Amniotic stem cell (primary cell): ENCODE measurements at regions not wholly inside any gene's neighbourhood (a gene's known extent, or its start where the extent isn't known, plus 50 kb on each side); places are given as distances from the start of the nearest gene placed in this dataset.

ENCODE experiments used
- DNase-seq: peaks from one replicate; lab custom pipeline; 2025; lab: John Stamatoyannopoulos, UW

DNA sequence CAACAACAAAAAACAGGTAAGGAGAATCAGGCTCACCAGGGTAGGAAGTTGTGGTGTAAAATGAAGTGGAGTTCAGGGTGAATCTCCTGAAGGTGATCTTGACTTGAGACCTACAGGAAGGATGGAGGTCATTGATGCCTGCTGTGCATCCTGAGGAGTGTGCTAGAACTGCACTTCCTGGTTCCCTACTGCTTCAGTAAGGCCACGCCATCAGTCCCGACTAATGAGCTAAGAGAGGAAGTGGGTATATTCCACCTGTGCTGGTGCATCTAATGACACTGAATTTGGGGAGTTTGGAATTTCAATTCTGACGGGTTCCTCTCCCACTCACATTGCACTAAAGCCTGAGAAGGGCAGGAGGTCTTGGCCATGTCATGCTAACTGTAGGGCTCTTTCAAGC lies 349.3 kb upstream of the SLC14A2 start:
- no peak for DNase-seq

DNA sequence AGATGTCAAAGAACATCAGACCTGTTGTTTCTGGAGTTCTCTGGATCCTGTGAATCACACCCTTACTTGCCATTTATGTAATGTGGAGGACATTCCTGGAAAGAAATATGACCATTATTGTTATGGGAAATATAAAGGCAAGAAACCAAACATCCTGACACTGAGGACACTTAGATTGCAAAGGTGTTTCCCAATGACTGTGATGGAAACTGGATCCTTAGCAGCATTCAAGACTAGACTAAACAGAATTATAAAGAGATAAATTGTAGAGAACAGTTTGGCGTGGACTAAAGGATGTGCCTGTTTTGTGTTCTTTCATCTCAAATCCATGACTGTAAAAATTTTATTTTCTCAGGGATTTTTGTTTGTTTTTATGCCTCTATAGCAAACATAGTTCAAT lies 347.7 kb upstream of the SLC14A2 start:
- DNase-seq = no peak

DNA sequence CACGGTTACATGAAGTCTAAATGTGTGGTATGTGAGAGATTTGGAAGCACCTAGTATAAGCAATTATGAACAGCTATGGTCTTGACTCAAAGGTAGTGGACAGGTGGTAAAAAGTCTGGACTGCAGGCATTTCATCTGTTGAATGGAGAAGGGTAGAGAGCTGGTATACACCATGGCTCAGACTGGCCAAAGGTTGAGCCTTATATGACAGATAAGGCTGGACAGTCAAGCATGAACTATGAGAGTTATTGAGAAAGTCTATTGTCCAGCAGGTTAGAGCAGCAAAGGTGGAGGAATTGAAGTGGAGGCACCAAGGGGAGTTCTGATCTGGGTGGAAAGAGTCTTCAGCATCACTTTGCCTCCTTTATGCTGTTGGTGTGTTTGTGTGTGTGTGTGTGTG lies 346.7 kb upstream of the SLC14A2 start:
- no peak for DNase-seq

DNA sequence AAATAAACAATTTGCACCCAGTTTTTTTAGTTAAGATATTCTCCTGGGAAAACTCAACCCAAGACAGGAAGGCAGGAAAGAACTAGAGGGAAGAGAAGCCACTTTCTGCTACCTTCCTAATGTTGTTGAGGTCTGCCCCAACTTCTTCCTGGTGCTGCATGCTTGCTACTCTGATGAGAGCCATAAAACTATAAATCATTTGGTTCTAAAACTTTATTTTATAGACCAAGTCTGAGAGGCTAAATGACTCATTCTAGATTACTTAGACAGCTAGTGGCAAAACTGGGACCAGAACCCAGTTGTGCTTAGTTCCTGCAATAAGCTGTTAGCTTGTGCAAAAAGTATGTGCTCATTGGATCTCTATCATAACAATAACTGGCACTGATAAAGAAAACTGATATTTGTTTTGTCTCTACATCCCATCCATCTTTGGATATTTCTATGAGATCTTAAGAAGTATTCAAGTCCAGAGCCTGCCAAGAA lies 344.9 kb upstream of the SLC14A2 start:
- DNase-seq = no peak

DNA sequence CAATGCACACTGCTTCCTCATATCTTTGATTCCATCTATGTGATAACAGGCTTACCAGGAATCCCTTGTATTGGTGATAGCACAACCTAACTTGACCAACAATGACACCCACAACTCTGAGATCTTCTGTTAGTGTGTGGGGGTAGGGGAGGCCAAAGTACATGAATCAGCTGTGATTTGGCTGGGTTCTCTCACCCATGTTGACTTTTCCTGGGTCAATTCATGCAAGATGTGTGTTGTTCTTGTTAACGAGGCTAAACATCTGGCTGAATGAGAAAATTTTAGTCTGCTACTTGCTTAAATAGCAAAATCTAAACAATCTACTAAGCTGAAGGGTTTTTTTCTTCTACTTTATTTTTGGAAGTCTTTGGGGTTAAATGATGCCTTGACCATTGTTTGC lies 341.2 kb upstream of the SLC14A2 start:
- DNase-seq = no peak

- no peak for DNase-seq
Observed at GRCh38 chr18:45275367-45276113, 339.7 kb upstream of the SLC14A2 start.

- no peak for DNase-seq
Observed at GRCh38 chr18:45276878-45277277, 338.4 kb upstream of the SLC14A2 start.

DNA sequence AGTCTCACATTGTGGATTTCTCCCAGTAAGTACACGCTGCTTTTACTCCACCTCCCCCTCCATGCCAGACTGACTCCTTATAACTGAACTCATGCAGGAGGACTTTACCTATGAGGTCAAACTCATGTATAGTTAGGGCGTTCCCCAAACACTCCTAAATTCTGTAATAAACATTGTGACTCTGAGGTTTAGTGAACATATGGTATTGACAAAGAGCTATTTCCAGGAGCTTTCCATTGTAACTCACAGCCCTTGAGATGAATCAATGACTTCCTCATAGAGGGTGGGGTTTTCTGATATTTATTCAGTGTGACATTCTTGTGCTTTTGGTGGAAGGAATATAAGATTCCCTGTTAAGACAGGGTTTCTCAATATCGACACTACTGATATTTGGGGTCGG lies 337.4 kb upstream of the SLC14A2 start:
- no peak for DNase-seq

- no peak for DNase-seq
Observed at GRCh38 chr18:45280481-45281276, 334.6 kb upstream of the SLC14A2 start.

- DNase-seq = no peak
Observed at GRCh38 chr18:45282101-45282812, 333.0 kb upstream of the SLC14A2 start.

DNA sequence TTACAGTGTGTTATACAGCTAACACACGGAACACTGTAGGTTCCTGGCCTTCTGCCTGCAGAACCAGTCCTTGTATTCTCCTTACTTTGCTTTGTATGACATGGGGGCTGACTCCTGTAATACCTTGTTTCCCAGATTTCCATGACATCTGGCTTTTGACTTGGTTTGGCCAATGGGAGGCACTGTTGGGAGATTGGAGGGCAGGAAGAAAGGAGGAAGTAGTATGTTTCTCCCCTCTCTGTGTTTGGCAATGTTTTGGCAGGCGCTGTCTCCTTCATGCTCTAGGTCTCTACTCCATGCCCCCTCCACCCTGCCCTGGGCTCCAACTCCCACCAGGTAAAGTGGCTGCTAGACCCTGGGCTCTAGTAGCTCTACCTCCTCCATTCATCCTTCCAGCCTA lies 331.1 kb upstream of the SLC14A2 start:
- no peak for DNase-seq

DNA sequence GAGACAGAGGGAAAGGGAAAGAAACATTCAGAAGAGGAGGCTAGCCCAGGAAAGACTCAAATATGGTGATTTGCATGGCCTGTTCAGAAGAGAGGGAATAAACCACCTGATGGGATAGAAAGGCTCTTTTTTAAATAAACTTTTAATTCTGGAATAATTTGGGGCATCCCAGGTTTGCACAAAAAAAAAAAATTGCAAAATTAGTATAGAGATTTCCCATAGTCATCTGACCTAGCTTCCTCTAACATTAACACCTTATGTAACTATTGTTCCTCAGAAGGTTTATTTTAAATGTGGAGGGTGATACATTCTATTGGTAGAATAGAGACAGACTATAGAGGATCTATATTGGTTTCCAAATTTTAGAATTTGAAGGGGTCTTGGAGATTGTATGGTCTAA lies 330.4 kb upstream of the SLC14A2 start:
- no peak for DNase-seq

DNA sequence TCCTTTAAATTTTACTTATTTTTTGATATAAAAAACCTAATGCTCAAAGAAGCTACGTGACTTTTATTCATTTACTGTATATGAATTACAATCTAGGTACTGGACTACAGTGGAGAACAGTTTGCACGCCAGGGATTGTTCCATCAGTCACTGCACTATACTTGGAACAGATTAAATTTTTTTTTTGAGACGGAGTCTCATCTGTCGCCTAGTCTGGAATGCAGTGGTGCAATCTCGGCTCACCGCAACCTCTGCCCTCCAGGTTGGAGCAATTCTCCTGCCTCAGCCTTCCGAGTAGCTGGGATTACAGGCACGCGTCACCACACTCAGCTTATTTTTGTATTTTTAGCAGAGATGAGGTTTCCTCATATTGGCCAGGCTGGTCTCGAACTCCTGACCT lies 330.0 kb upstream of the SLC14A2 start:
- no peak for DNase-seq

- no peak for DNase-seq
Observed at GRCh38 chr18:45286431-45286830, 328.8 kb upstream of the SLC14A2 start.

DNA sequence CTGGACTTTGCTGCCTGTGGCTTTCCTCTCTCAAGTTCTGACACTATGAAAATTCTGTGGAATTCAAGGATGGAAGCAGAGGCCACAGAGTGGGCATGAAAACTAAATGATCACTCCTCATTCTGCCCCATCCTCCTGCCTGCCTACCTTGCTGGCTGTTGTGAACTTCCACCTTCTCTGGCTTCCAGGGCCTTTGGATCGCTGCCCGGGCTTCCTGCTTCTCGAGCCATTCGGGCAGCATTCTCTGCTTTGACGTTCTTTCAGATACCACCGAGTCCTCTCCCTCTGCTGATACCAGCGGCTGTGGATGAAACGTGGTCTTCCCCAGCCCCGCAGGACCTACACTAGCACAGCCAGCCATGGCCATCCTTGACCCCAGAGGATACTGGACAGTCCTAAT lies 327.7 kb upstream of the SLC14A2 start:
- no peak for DNase-seq

- no peak for DNase-seq
Observed at GRCh38 chr18:45290364-45290763, 324.9 kb upstream of the SLC14A2 start.

- no peak for DNase-seq
Observed at GRCh38 chr18:45291621-45292615, 323.4 kb upstream of the SLC14A2 start.

GRCh38 chr18:45295388-45295787 lies 319.9 kb upstream of the SLC14A2 start:
- DNase-seq = no peak

GRCh38 chr18:45298986-45299385 lies 316.3 kb upstream of the SLC14A2 start:
- no peak for DNase-seq

DNA sequence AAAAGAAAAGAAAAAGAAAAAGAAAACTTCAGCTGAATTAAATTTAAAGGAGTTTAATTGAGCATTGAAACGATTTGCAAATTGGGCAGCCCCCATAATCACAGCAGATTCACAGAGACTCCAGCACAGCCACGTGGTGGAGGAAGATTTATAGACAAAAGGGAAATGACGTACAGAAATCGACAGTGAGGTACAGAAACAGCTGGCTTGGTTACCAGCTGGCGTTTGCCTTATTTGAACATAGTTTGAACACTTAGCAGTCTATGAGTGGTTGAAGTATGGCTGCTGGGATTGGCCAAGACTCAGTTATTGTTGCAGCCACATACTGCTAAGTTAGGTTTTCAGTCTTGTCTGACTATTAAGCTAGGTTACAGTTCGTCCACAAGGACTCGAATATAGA lies 312.2 kb upstream of the SLC14A2 start:
- no peak for DNase-seq

DNA sequence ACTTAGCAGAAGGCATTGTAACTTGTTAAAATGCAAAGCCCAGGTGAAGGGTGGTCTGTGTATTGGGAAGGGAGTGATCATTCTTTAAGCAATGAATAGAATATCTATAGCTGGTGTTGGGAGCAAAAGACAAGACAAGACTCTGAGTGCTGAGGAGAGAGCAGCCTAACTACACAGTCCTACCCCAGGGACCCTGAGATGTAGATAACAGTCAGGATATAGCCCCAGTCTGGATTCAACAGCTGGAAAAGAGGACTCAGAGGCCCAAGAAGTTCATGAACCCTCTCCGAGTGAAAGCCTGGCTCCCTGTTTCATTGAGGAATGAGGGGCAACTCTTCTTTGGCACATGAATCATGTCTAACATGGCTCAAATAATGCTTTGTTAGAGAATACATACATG lies 310.7 kb upstream of the SLC14A2 start:
- DNase-seq = no peak
